Inferior parietal cortex (tissue), 1 donor: ENCODE measurements at regions not wholly inside any gene's neighbourhood (a gene's known extent, or its start where the extent isn't known, plus 50 kb on each side); places are given as distances from the start of the nearest gene placed in this dataset.

Source experiments
- DNase-seq: peaks from one replicate; pipeline ENCODE4 v3.0.0-alpha.2; 2016; ENCODE audit errors: extremely low spot score

DNA sequence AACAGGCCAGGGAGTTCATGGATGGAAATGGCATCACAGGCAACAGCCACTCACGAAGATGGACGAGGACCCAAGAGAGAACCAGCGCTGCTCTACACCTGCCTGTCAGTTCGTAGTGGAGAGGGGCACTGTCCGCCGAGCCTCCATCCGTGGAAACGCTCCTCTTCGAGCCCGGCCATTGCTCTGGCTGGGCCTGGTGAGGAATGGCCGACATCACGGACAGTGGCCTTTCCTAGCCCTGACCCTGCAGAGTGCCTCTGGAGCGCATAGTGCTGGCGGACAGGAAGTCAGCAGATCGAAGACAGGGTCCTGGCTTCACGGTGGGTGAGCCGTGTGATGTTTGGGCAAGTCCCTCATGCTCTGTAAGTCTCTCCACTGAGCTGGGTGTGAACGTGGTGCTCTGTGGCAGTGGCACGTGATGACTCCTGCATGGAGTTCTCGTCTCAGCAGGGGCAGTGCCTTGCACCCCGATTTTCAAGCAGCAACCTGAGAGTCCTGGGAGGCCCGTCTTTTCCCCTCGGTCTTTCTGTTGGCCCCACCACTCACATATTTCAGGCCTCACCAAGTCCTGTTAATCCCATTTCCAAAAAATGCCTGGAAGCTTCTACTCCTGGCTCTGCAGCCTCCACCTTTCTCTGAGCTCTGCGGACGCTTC lies 214.4 kb downstream of the ERMARD start:
- no peak for DNase-seq

DNA sequence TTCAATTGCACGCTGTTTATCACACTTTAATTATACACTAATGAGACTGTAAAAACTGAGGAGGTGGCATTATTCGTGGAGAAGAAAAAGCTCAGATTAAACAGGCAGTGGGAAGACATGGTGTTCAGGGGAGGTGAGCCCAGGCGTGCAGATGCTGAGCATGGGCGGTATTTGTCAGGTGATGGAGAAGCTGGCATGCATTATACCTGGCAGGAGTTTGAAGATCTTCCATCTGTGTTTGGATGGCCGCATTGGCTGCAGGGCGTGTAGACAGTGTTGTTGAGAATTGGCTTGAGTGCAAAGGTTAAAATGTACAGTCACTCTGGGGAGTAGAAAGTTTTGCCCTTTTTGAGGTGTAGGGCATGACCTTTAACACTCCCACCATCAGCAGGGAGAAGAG lies 213.8 kb downstream of the ERMARD start:
- no peak for DNase-seq

DNA sequence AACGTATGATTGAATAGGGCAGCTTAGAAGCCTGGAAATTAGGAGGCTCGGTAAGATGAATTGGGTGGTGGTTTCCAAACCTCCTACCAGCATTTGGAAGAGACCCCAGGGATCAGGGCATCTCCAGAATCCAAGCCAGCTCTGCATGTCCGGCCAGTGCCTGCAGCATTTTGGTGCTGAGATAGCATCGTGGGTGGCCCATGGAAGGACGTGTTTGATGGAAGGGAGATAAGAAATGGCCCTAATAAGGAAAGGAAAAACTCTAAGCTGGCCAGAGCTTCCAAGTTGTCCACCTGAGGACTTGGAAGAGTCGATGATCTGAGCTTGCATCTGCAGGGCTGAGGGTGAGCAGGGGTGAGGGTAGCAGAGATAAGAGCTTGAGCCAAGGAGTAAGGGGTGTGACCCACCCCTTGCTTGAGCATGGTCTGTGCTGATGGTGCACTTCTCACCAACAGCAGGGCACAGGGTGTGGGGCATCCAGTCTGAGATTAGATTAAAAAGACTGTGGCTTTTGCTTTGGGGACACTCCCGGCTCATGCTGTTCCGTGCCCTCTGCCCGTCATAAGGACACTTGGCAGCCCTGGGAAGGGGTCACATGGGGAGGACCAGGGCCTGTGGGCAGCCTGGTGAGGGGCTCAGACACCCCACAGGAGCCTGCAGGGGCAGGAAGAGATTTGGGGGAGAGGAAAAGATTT lies 213.2 kb downstream of the ERMARD start:
- no peak for DNase-seq

DNA sequence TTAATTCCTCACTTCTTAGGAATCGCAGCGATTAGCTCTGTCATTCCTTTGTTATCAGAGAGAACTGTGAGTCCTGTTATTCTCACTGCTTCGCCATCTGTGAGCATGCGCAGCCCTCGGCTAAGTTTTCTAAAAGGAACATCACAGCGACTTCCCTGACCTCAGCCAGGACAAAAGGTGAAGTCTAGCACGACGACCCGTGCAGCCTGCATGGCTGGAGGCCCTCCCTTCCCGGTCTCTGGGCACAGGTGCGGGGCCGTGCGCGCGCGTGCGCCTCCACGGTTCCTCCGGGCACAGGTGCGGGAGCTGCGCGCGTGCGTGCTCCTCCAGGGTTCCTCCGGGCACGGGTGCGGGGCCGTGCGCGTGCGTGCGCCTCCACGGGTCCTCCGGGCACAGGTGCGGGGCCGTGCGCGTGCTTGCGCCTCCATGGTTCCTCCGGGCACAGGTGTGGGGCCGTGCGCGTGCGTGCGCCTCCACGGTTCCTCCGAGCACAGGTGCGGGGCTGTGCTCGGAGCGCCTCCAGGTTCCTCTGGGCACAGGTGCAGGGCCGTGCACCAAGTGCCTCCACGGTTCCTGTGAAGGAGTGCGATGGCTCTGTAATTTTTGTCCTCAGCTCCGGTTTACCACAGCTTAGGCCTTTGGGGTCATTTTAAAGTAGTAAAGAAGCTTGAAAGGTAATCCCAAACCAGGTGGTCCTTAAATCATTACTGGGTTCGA lies 212.3 kb downstream of the ERMARD start:
- DNase-seq, result no peak

DNA sequence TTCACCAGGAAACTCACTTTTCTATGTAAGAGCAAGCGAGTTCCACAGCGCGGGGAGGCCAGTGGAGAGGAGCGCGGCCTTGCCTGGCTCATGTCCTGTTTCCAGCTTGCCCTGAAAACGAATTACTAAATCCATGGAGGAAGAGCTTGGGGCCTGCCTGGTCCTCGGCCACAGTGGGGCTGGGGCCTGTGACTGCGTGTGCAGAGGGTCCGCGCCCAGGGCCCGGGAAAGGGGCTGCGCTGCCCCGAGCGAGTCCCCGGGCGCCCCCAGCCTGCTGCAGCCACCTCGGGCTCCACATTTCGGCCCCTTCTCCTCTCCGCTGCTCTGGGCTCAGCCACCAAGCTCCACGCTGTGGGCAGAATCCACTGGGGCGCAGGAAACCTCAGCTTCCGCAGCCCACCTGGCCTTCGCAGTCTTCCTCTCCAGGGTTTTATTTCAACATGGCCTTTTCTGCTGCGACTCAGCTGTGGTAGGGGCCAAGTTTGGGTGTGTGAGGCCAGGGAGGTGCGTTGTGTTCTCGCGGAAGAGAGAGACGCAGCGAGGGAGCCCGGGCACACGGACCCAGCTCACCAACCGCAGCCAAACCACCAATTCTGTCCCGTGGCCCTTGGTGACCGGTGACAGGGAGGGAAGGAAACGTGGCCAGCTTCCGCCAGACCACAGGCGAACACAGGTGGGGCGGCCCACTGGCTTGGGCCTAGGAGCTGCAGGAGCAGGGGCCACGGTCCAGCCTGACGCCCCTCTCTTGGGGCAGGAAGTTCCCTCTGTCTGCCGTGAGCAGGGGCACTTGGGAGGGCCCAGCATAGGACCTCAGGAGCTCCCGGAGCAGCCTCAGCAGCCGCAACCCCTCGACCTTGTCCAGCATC lies 211.4 kb downstream of the ERMARD start:
- no peak for DNase-seq

DNA sequence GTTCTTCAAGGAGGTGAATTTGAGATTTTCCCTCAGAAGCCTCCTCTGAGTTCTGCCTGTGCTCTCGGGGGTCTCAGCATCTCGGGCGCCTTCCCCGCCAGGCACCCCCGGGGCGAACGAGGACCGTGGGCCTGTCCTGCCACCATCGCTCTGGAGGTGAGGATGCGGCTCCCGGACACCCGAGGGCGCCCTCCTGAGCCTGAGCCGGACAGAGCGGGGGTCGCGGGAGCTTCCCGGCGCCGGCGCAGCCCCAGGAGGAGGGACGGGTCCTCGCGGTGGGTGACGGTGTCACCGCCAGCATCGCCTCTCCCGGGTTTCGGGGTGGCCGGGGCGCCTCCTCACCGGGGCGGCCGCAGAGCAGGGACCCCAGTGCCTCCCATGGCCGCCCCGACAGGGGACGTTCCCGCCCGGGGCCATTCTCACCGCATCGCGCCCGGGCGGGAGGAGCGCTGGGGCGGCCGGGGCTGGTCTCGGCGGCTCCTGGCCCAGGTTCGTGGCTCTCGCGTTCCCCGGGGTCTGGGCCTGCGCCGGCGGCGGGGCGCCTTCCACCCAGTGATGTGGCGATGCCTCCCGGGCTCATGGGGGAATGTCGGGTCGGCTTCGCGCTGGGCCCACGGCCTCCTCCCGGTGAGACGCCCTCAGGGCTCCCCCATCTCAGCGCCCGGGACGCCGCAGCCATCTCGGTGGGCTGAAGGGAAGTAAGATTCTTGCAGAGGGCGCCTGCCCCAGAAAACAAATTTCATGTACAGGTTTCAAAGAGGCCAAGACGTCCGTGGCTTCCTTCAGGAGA lies 210.5 kb downstream of the ERMARD start:
- DNase-seq, result no peak

DNA sequence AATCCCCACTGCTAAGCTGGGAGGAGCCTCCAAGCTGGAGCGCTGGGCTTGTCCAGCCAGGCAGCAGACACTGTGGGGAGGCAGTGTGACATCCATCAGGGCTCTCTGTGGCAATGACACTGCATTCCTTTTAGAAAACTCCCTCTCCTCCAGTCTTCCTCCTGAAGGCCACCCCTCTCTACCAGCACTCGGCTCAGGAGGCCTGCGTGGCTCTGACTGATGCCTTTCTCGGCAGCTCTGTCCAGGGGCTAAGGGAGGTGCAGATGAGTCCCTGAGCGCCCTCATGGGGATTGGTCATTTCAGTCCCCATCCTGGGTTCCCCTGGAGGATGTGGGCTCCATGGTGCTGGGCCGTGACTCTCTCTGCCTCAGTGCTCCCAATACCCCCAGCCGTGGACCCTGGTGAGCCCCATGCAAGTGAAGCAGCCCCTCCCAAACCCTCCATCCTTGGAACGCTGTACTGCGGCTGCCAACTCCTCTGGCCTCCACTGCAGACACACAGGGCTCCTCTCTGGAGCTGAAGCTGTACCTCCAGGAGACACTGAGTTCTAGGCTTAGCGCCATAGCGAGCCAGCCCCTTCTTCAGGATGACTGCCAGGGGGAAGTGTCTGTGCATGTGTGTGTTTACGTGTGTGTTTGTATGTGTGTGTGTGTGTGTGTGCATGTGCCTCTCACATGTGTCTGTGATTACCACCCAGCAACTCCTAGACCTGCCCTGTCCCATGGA lies 209.6 kb downstream of the ERMARD start:
- no peak for DNase-seq

DNA sequence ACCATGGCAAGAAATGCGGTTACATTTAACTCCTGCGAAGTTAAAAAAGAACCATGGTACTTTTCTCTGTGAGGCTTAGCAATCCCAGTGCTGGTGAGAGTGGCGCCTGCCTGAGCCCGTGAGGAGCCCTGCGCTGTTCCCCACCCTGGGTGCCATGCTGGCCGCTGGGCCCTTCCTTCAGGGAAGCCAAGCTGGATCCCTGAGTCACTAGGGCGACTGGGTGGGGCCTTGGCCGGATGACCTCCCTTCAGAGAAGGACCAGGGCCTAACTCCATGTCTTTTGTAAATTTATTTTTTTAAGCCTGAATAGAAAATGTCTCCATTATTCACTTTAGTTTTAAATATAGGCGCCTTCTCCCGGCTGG lies 209.1 kb downstream of the ERMARD start:
- DNase-seq, result no peak

DNA sequence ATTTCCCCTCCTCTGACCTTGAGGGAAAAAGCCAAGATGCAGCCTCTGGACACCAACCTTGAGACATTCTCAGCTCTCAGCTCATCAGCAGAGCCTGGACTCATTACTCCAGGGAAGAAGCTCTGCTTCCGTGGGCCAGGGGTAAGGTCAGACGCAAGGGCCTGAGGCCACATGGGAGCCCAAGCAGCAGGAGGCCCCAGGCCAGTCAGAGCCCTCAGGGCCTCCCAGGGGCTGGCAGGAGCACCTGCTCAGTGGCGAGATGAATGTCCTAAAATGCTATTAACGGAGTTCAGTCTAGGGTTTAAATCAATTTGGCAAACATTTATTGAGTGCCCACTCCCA lies 208.6 kb downstream of the ERMARD start:
- no peak for DNase-seq

DNA sequence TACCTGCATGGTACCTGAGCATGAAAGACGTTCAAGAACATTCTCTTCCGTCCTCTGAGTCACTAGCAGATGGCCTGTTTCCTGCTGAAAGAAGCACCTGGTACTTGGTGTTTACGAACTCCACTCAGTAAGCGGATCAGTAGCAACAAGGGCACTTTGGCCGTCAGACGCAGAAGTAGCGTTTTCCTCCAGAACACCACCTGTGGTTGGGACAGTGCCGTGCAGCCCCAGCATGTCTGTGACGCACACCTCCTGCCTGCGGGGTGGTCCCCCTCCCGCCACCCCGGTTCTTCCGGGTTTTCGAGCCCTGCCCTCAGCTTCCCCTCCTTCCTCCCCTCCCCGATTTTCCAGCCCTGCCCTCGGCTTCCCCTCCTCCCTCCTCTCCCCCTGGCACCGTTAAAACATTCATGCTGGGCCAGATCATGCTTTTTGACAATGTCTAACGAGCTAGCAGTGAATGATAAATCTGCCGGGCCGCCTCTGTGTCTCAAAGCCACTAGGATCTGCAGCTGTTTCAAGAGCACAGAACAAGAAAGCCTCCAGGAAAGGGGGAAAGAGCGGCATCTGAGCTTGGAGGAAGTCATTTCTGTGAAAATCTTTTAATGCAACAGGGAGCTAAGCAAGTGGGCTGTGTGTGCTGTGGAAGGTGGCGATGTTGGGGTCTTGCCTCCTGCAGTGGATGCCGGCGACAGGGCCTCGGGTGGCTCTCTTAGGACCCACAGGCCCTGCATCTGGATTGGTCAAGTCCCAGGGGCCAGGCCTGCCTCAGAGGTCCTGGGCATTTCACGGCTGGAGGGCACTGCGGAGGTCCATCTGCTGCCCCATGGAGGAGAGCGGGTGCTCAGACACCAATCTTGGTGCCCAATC lies 207.9 kb downstream of the ERMARD start:
- no peak for DNase-seq

DNA sequence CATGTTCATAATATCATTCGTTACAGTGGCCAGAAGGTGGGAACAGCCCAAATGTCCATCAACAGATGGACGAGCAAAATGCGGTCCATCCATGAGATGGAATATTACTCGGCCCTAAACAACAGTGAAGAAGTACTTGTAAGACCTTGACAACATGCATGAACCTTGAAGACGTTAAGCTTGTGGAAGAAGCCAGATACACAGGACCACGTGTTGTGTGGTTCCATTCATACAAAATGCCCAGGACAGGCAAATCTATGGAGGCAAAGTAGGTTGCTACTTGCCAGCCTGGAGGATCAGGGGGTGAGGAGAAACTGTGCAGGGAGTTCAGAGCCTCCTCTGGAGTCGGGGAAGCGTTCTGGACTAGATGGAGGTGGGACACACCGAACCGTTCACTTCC lies 207.1 kb downstream of the ERMARD start:
- DNase-seq, result no peak

DNA sequence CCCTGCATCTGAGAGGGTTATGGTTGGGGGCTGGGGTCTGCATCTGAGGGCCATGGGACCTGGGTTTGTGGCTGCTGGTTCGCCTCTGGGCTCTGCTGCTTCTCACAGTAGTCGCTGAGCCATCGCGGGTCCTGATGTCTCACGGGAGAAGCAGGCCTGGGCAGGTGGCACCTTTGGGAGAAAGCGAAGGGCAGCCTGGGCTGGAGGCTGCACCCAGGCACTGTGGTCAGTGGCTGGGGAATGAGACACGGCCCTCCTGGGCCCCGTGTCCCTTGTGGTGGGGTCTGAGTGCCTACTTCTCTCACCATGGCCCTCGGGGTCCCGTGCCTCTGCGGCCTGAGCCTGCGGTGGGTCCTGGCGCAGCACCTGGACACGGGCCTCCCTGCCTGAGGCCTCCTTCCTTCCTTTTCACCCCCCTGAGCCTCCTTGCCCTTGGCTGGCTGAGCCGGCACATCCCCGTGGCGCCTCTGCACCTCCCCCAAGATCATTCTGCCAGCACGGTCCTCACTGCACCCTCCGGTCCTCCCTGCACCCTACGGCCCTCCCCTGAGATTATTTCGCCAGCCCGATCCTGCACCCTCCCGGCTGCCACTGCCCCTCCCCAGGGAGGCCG lies 206.0 kb downstream of the ERMARD start:
- no peak for DNase-seq

DNA sequence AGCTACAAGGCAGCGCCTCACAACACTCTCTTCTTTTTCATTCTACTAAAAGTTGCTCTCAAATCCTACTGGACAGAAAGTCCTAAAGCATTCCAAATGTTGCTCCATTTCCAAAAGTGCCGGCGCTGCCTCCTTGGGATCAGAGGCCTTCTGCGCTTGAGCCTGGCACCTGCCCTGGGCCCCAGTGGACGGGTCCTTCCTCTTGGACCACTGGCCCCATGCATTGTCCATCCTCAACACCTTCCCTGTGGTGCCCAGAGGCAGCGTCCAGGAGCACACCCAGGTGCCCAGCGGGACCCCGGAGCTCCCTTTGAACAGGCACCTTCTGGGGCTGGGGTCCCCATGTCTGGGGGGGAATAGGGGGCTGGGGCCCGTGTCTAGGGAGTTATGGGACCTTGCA lies 205.2 kb downstream of the ERMARD start:
- no peak for DNase-seq

DNA sequence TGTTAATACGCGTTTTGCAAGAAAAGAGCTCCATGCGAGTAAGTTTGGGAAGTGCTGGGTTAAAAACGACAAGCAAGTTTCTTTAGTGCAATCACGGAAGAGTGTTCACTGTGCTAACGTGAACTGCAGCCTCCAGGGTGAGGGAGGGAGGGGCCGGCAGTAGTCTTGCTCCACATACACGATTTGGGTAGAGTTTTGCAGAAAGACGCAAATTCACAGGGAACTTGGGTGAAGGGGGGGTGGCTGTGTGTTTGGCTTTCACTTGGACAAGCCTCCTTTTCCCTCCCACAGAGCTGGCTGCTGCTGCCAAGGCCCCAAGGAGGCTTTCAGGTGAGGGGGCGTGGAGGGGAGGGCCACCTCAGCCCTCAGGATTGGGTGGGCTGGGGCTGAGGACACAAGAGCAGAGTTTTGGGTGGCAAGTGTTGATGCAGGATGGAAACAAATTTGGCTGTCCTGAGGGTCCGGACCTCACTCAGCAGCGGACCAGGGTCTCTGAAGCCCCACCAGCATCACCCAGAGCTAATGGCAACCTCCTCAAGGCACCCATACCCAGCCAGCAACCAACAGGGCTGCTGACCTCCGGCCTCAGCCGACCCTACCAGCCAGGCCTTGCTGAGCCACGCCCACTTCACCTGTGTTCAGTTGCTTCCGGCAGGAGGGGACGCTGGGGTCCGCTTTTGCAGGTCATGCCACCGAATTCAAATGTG lies 204.5 kb downstream of the ERMARD start:
- no peak for DNase-seq

DNA sequence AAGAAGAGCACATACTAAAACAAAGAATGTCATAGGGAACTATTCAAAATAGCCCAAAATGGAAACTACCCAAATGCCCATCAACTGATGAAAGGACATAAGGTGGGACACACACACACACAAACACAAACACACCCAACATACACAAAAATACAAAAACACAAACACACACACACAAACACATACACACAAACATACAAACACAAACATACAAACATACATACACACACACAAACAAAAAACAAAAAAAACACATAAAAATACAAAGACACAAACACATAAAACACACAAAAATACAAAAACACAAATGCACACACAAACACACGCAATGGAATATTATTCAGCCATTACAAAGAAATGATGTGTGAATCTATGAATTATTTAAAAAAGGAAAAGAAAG lies 203.6 kb downstream of the ERMARD start:
- DNase-seq, result no peak

DNA sequence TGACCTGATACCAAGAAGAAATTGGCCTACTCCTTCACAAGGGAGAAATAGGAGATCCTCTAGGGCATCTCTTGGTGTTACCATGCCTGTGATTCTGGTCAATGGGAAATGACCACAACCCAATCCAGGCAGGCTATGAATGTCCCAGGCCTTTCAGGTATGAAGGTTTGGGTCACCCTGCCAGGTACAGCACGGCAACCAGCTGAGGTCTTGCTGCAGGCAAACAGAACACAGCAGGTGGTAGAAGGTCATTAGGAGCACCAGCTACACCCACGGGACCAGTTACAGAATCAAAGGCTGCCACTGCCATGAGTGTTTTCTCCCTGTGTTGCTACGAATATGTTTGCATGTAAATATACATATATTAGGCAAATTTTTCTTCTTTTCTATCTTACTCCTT lies 202.3 kb downstream of the ERMARD start:
- no peak for DNase-seq

DNA sequence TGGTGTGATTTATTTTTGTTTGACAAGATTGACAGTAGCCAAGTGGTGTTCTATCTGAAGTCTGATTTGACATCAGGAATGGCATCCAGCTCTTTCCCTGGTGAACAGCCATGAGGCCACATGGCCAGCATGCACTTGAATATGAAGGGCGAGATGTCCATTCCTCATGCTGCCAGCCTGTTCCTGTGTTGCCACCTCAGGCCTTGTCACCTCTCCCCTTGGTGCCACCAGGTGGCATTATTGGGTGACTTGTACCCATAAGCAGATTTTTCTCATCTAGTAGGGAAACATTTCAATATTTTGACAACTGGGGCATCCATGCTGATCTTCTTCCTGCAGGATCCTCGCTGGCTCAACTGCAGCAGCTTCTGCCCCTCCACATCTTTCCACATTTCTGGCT lies 199.1 kb downstream of the ERMARD start:
- DNase-seq, result no peak

DNA sequence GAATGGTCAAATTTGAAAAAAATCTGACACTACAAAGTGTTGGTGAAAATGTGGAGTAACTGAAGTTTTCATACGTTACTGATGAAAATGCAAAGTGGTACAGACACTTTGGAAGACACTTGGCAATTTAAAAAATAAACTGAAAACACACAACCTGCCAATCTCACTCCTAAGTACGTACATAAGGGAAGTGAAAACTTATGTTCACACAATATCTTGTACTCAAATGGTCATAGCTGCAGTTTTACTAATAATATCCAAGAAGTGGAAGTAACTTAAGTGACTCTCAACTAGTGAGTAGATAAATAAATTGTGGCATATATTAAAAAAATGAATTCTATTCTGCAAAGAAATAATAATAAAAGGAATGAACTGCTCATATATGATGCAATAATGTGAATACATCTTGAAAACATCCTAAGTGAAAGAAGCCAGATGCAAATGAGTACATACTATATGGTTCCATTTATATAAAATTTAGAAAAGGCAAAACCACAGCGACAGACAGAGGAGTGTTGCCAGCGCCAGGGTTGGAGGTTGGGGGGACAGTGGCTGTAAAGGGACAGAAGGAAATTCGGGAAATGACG lies 198.2 kb downstream of the ERMARD start:
- no peak for DNase-seq
